Upper lobe of right lung (tissue), 1 donor: ENCODE measurements at regions not wholly inside any gene's neighbourhood (a gene's known extent, or its start where the extent isn't known, plus 50 kb on each side); places are given as distances from the start of the nearest gene placed in this dataset.

ENCODE experiments used
- ATAC-seq: fragments of 200-7000 bp; cut with Tn5 transposase; one replicate; pipeline ENCODE4 v1.9.1; 2020; ENCODE audit warnings: mild to moderate bottlenecking, moderate library complexity
- DNase-seq: peaks from one replicate; pipeline ENCODE4 v3.0.0-alpha.2; 2020
- H3K27ac ChIP-seq: fragments of 200-600 bp; one replicate; pipeline ENCODE4 v1.8.0; 2022
- H3K27me3 ChIP-seq: fragments of 200-600 bp; one replicate; pipeline ENCODE4 v1.8.0; 2022; ENCODE audit warnings: mild to moderate bottlenecking
- H3K36me3 ChIP-seq: fragments of 200-600 bp; one replicate; pipeline ENCODE4 v1.8.0; 2022
- H3K4me1 ChIP-seq: fragments of 200-600 bp; one replicate; pipeline ENCODE4 v1.8.0; 2022
- H3K4me3 ChIP-seq: fragments of 200-600 bp; one replicate; pipeline ENCODE4 v1.8.0; 2022; ENCODE audit warnings: mild to moderate bottlenecking
- H3K9me3 ChIP-seq: fragments of 200-600 bp; one replicate; pipeline ENCODE4 v1.8.0; 2022
- intact Hi-C: fragments of 100-400 bp; cut with DNase I; formaldehyde crosslinking; loops from one replicate; pipeline ENCODE4 v1.11.0; 2022
- TF ChIP-seq, protein P1 (sequence below): fragments of 200-600 bp; IDR thresholded peaks from one replicate; pipeline ENCODE4 v1.8.0; 2022; ENCODE audit warnings: antibody characterized with exemption
- donor health status: DM: no; HTN: yes; CAD: no; lungs with severe emphysema.

DNA sequence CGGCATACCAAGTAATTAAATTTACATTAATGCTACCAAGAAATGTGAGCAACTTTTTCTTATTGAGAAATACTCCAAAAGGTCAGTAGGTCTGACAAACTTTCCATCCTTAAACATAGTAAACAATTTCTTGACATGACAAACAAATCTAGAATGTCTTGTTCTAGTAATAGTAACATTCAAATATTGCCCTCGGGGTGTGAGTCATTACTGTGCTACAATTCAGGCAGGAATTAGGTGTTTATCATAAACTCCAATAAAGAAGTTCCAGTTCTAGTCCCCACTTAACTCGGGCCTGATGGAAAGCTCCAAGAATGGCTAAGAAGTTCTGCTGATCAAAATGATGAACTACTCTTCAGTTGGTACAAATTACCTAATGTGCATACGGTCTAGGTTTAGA lies 235.6 kb upstream of the TUSC1 start:
- ATAC-seq = no peak
- TF ChIP-seq, protein P1, sequence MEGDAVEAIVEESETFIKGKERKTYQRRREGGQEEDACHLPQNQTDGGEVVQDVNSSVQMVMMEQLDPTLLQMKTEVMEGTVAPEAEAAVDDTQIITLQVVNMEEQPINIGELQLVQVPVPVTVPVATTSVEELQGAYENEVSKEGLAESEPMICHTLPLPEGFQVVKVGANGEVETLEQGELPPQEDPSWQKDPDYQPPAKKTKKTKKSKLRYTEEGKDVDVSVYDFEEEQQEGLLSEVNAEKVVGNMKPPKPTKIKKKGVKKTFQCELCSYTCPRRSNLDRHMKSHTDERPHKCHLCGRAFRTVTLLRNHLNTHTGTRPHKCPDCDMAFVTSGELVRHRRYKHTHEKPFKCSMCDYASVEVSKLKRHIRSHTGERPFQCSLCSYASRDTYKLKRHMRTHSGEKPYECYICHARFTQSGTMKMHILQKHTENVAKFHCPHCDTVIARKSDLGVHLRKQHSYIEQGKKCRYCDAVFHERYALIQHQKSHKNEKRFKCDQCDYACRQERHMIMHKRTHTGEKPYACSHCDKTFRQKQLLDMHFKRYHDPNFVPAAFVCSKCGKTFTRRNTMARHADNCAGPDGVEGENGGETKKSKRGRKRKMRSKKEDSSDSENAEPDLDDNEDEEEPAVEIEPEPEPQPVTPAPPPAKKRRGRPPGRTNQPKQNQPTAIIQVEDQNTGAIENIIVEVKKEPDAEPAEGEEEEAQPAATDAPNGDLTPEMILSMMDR = no peak

DNA sequence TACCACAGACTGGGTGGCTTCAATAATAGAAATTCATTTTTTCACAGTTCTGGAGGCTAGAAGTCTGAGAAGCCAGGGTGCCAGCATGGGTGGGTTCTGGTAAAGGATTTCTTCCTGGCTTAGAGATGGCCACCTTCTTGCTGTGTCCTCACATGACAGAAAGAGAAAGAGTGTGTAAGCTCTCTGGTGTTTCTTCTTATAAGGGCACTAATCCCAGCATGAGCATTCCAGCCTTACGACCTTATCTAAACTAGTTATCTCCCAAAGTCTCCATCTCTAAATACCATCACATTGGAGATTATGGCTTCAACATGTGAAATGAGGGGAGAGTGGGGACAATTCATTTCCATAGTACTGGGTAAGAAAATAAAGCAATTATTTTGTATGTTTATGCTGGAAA lies 226.5 kb upstream of the TUSC1 start:
- no peak for DNase-seq
- Histone ChIP-seq H3K4me1 (no peaks in the 10 kb centered on the region), H3K36me3 (no peaks in the 10 kb centered on the region), H3K27ac (no peak overlapping the region), H3K4me3 (no peak overlapping the region), H3K27me3 (no peaks in the 10 kb centered on the region), H3K9me3 (no peaks in the 10 kb centered on the region)
- ATAC-seq = no peak
- TF ChIP-seq, protein P1 = no peak
- intact Hi-C loops = no loop called here

More for the DNA sequence above, 235.6 kb upstream of the TUSC1 start:
- intact Hi-C loops = no loop called here
- Histone ChIP-seq H3K27ac (no peak overlapping the region), H3K9me3 (no peaks in the 10 kb centered on the region), H3K36me3 (no peaks in the 10 kb centered on the region), H3K27me3 (no peaks in the 10 kb centered on the region), H3K4me3 (no peak overlapping the region), H3K4me1 (no peaks in the 10 kb centered on the region)
- no peak for DNase-seq

DNA sequence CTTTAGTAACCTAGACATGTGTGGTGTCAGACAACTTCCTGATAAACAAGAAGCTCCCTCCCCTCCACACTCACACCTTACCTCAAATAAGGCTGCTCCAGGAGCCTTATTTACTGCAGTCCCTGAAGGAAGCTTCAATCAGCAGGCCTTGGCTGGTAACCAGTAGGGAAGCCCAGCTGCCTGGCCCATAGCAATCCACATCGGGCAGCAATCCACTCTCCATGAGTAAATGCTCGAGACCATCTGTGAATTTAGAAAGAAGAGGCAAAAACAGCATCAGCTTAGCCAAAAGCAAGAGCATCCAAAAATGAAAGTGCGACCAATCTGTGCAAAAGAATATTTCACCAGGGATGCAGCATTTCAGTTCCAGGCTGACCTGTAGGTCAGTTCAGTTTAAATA lies 213.3 kb upstream of the TUSC1 start:
- ATAC-seq (no peak), DNase-seq (no peak)
- TF ChIP-seq, protein P1 = no peak
- Histone ChIP-seq H3K9me3 (no peaks in the 10 kb centered on the region), H3K36me3 (no peaks in the 10 kb centered on the region), H3K4me1 (no peaks in the 10 kb centered on the region), H3K4me3 (no peak overlapping the region), H3K27me3 (no peaks in the 10 kb centered on the region), H3K27ac (no peak overlapping the region)
- intact Hi-C loops = no loop called here

DNA sequence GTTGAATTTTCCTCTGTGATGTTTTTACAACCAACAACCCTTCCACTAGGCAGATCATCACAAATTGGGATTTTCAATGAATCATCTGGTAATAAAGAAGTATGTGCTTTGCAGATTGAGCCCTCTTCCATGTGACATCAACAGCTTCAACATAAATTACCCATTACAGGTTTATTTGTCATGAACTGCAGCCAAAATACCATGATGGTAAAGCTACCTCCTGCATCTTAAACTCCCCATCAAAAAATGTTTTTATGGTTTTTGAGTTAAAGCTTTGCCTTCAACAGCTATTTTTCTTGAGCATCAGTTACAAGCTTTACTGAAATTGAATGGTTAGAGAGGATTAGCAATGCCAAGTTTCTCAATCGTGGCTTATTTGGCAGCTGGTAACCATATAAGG lies 211.4 kb upstream of the TUSC1 start:
- no peak overlapping the region for H3K27ac ChIP-seq

DNA sequence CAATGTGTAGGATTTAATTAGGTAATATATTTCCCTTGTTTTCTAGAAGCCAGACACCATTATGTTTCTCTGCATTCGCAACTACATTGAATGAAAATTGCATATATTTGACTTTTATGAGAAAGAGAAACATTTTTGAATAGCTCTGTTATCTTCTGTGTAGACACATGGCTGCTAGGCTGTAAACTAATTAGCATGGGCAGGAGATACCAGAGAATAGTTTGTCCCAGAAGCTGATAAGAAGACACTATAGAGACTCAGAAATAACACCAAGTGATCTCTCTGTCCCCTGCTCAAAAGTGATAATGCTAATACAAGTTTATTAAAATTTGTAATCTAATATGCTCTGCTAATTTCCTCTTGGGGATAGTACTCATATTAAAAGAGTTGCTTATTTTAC lies 198.0 kb upstream of the TUSC1 start:
- Histone ChIP-seq H3K36me3 (no peaks in the 10 kb centered on the region), H3K4me1 (no peaks in the 10 kb centered on the region), H3K4me3 (no peak overlapping the region), H3K9me3 (no peaks in the 10 kb centered on the region), H3K27ac (no peak overlapping the region), H3K27me3 (no peaks in the 10 kb centered on the region)
- intact Hi-C loops = no loop called here
- no peak for DNase-seq
- no peak for ATAC-seq
- TF ChIP-seq, protein P1 = no peak

More for the DNA sequence above, 211.4 kb upstream of the TUSC1 start:
- Histone ChIP-seq H3K27me3 (no peaks in the 10 kb centered on the region), H3K4me1 (no peaks in the 10 kb centered on the region), H3K36me3 (no peaks in the 10 kb centered on the region), H3K9me3 (no peaks in the 10 kb centered on the region), H3K4me3 (no peak overlapping the region)
- intact Hi-C loops = no loop called here
- no peak for ATAC-seq
- no peak for DNase-seq
- TF ChIP-seq, protein P1 = no peak

DNA sequence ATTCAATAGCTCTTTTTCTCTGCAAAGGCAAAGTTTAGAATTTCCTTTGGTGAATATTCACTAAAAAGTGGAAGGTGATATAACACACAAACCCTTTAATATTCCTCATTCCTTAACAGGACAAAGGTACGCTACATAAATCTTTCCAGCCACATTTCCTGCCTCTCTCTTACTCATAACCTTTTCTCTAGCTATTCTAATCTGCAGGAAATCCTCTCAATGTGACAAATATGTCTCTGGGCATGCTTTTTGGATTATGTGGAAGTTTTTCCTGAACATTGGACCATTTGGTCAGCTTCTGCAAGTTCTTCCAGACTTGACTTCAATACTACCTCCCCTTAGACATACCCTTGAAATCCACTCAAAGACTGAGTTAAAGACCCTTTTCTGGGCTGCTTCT lies 186.3 kb upstream of the TUSC1 start:
- TF ChIP-seq, protein P1 = no peak
- no peaks in the 10 kb centered on the region for H3K9me3 ChIP-seq
- intact Hi-C loops = no loop called here
- DNase-seq (no peak), ATAC-seq (no peak)
- H3K27ac ChIP-seq = no peak overlapping the region
- no peak overlapping the region for H3K4me3 ChIP-seq
- H3K4me1 ChIP-seq = no peaks in the 10 kb centered on the region
- no peaks in the 10 kb centered on the region for H3K27me3 ChIP-seq
- H3K36me3 ChIP-seq = no peaks in the 10 kb centered on the region
